Retinal pigment epithelial cell (primary cell): ENCODE measurements at regions not wholly inside any gene's neighbourhood (a gene's known extent, or its start where the extent isn't known, plus 50 kb on each side); places are given as distances from the start of the nearest gene placed in this dataset.

Experiments used
- DNase-seq: peaks from one replicate; pipeline ENCODE4 v3.0.0-alpha.2; 2010; ENCODE audit warnings: low read depth
- H3K4me3 ChIP-seq: 2 replicates; pipeline ENCODE4 v1.5.1; 2011; ENCODE audit warnings: mild to moderate bottlenecking, low read length, control low read depth, moderate library complexity
- CTCF ChIP-seq: conservative IDR thresholded peaks from 2 replicates; pipeline ENCODE4 v1.5.1; 2011; ENCODE audit warnings: low read depth, low read length, control low read depth, inconsistent platforms

- no peak for TF ChIP-seq CTCF
- no peak for DNase-seq
- no peak overlapping the region for H3K4me3 ChIP-seq
Observed at GRCh38 chr3:59284926-59285325, 235.1 kb upstream of the CFAP20DC start.

GRCh38 chr3:59280113-59280512, 230.3 kb upstream of the CFAP20DC start:
- TF ChIP-seq CTCF = no peak
- no peak overlapping the region for H3K4me3 ChIP-seq
- no peak for DNase-seq

GRCh38 chr3:59277816-59278215, 228.0 kb upstream of the CFAP20DC start:
- H3K4me3 ChIP-seq = no peak overlapping the region
- DNase-seq = no peak
- no peak for TF ChIP-seq CTCF

- no peak for TF ChIP-seq CTCF
- DNase-seq = no peak
- H3K4me3 ChIP-seq = no peak overlapping the region
Observed at GRCh38 chr3:59277201-59277600, 227.4 kb upstream of the CFAP20DC start.

- no peak for DNase-seq
- no peak overlapping the region for H3K4me3 ChIP-seq
- TF ChIP-seq CTCF = no peak
Observed at GRCh38 chr3:59273976-59274375, 224.2 kb upstream of the CFAP20DC start.

- no peak for TF ChIP-seq CTCF
- no peak overlapping the region for H3K4me3 ChIP-seq
- no peak for DNase-seq
Observed at GRCh38 chr3:59271971-59272370, 222.1 kb upstream of the CFAP20DC start.

GRCh38 chr3:59270921-59271320, 221.1 kb upstream of the CFAP20DC start:
- no peak for DNase-seq
- TF ChIP-seq CTCF = no peak
- H3K4me3 ChIP-seq = no peak overlapping the region
